Sigmoid colon (tissue), 6 donors: ENCODE measurements at regions not wholly inside any gene's neighbourhood (a gene's known extent, or its start where the extent isn't known, plus 50 kb on each side); places are given as distances from the start of the nearest gene placed in this dataset.

Experiments used
- DNase-seq: peaks from one replicate; pipeline ENCODE4 v3.0.0-alpha.2; 2019
- H3K27ac ChIP-seq, 4 donors: fragments of 200-600 bp; sonication (generic); one replicate each; pipeline ENCODE4 v1.5.1; 2016 to 2019; ENCODE audit warnings: mild to moderate bottlenecking in 1 of 4
- H3K27me3 ChIP-seq, 3 donors: fragments of 200-600 bp; sonication (generic); one replicate each; pipeline ENCODE4 v1.5.1; 2019; ENCODE audit warnings: mild to moderate bottlenecking in 1 of 3
- H3K36me3 ChIP-seq, 4 donors: fragments of 200-600 bp; sonication (generic); one replicate each; pipeline ENCODE4 v1.5.1; 2016 to 2019
- H3K4me1 ChIP-seq, 4 donors: fragments of 200-600 bp; sonication (generic); one replicate each; pipeline ENCODE4 v1.5.1; 2017 to 2019
- H3K4me3 ChIP-seq, 4 donors: fragments of 200-600 bp; sonication (generic); one replicate each; pipeline ENCODE4 v1.5.1; 2017 to 2019; ENCODE audit warnings: mild to moderate bottlenecking in 2 of 4, moderate library complexity in 1 of 4
- H3K9me3 ChIP-seq, 4 donors: fragments of 200-600 bp in 3 of 4; sonication (generic) in 3 of 4; one replicate each; pipeline versions ENCODE4 v1.5.1 to v1.6.1; 2013 to 2019
- CTCF ChIP-seq, 4 experiments: fragments of 450-650 bp in 3 of 4; fragments of 200-600 bp in 1 of 4; IDR thresholded peaks; one replicate each; pipeline ENCODE4 v1.5.1; 2016 to 2019; ENCODE audit warnings: antibody characterized with exemption in 4 of 4, mild to moderate bottlenecking in 3 of 4, moderate library complexity in 2 of 4
- EP300 ChIP-seq, 4 donors: sonication (generic); formaldehyde crosslinking; IDR thresholded peaks; one replicate each; pipeline ENCODE4 v1.6.1; 2017; ENCODE audit warnings: antibody characterized with exemption in 4 of 4
- POLR2A ChIP-seq, 2 donors: fragments of 450-650 bp; IDR thresholded peaks; one replicate each; pipeline ENCODE4 v1.6.1; 2016; ENCODE audit warnings: antibody characterized with exemption in 2 of 2, mild to moderate bottlenecking in 2 of 2, moderate library complexity in 2 of 2
- POLR2AphosphoS5 ChIP-seq, 4 donors: sonication (generic); formaldehyde crosslinking; IDR thresholded peaks; one replicate each; pipeline ENCODE4 v1.6.1; 2017; ENCODE audit warnings: antibody characterized with exemption in 4 of 4
- WGBS, 2 donors: extraction: QIAGEN DNeasy Blood & Tissue Kit; methylation state at CpG; one replicate each; pipeline ENCODE4 v1.1.7; 2013; 5-methylcytosine and 5-hydroxymethylcytosine counted together
- intact Hi-C: fragments of 100-400 bp; cut with DNase I; formaldehyde crosslinking; loops from one replicate; pipeline ENCODE4 v1.15.1; 2023
- donor health status: healthy with polysubstance abuse.
- donor health status: healthy.

GRCh38 chr13:38042771-38043170, 173.2 kb upstream of the TRPC4 start:
- WGBS, 2 donors = 84 to 87% methylated on average over 2 of the region's 2 CpGs
- TF ChIP-seq POLR2AphosphoS5 (IDR thresholded peaks at IDR 0.05) (no peak), POLR2A (IDR thresholded peaks at IDR 0.05) (no peak), CTCF (IDR thresholded peaks at IDR 0.05) (no peak), EP300 (IDR thresholded peaks at IDR 0.05) (no peak)
- no peak overlapping the region for H3K4me3 ChIP-seq
- H3K9me3 ChIP-seq = peaks cover 0 to 2% (median 0%) of the 10 kb centered on the region in 4 donors
- intact Hi-C loops = no loop called here
- DNase-seq = no peak
- no peaks in the 10 kb centered on the region for H3K4me1 ChIP-seq
- no peaks in the 10 kb centered on the region for H3K27me3 ChIP-seq
- H3K27ac ChIP-seq = no peak overlapping the region
- H3K36me3 ChIP-seq = no peaks in the 10 kb centered on the region

GRCh38 chr13:38024431-38024830, 154.9 kb upstream of the TRPC4 start:
- TF ChIP-seq POLR2AphosphoS5 (IDR thresholded peaks at IDR 0.05) = no peak
- no peak for TF ChIP-seq EP300 (IDR thresholded peaks at IDR 0.05)
- no peak for TF ChIP-seq CTCF (IDR thresholded peaks at IDR 0.05)
- no peak for TF ChIP-seq POLR2A (IDR thresholded peaks at IDR 0.05)
- no peak for DNase-seq
- Histone ChIP-seq H3K27me3 (no peaks in the 10 kb centered on the region), H3K9me3 (no peaks in the 10 kb centered on the region), H3K27ac (no peak overlapping the region), H3K4me1 (no peaks in the 10 kb centered on the region), H3K36me3 (no peaks in the 10 kb centered on the region), H3K4me3 (no peak overlapping the region)
- 30 to 38% methylated on average over 2 of the region's 2 CpGs for WGBS, 2 donors
- intact Hi-C loops = no loop called here

- Histone ChIP-seq H3K9me3 (peaks cover 0 to 4% (median 0%) of the 10 kb centered on the region in 4 donors), H3K27me3 (no peaks in the 10 kb centered on the region), H3K4me1 (no peaks in the 10 kb centered on the region), H3K36me3 (no peaks in the 10 kb centered on the region), H3K4me3 (no peak overlapping the region), H3K27ac (no peak overlapping the region)
- DNase-seq = no peak
- TF ChIP-seq EP300 (IDR thresholded peaks at IDR 0.05) = no peak
- no peak for TF ChIP-seq POLR2AphosphoS5 (IDR thresholded peaks at IDR 0.05)
- TF ChIP-seq CTCF (IDR thresholded peaks at IDR 0.05) = no peak
- WGBS, 2 donors = 75 to 92% methylated on average over 2 of the region's 2 CpGs
- intact Hi-C loops = no loop called here
These were observed 147.7 kb upstream of the TRPC4 start for GRCh38 chr13:38017320-38017719.

- intact Hi-C loops = no loop called here
- TF ChIP-seq EP300 (IDR thresholded peaks at IDR 0.05) = no peak
- 90 to 97% methylated on average over 1 of the region's 1 CpG for WGBS, 2 donors
These were observed 144.1 kb upstream of the TRPC4 start for GRCh38 chr13:38013676-38014075.

GRCh38 chr13:38012096-38012495, 142.5 kb upstream of the TRPC4 start:
- intact Hi-C loops = no loop called here
- TF ChIP-seq POLR2A (IDR thresholded peaks at IDR 0.05) (no peak), POLR2AphosphoS5 (IDR thresholded peaks at IDR 0.05) (no peak), EP300 (IDR thresholded peaks at IDR 0.05) (no peak), CTCF (IDR thresholded peaks at IDR 0.05) (no peak)

More at GRCh38 chr13:38013676-38014075, 144.1 kb upstream of the TRPC4 start:
- Histone ChIP-seq H3K36me3 (no peaks in the 10 kb centered on the region), H3K27me3 (no peaks in the 10 kb centered on the region), H3K9me3 (peaks cover 0 to 2% (median 0%) of the 10 kb centered on the region in 4 donors), H3K27ac (no peak overlapping the region), H3K4me1 (no peaks in the 10 kb centered on the region), H3K4me3 (no peak overlapping the region)
- DNase-seq = no peak

More at GRCh38 chr13:38012096-38012495, 142.5 kb upstream of the TRPC4 start:
- Histone ChIP-seq H3K9me3 (peaks cover 0 to 1% (median 0%) of the 10 kb centered on the region in 4 donors), H3K4me3 (no peak overlapping the region), H3K4me1 (no peaks in the 10 kb centered on the region), H3K27me3 (no peaks in the 10 kb centered on the region), H3K27ac (no peak overlapping the region), H3K36me3 (no peaks in the 10 kb centered on the region)
- WGBS, 2 donors = 92% methylated on average over 4 of the region's 4 CpGs
- DNase-seq = no peak
